ENCODE measurements at regions not wholly inside any gene's neighbourhood (a gene's known extent, or its start where the extent isn't known, plus 50 kb on each side); places are given as distances from the start of the nearest gene placed in this dataset.
"Not testable (repeated sequence)": the region's sequence is repeated elsewhere in the genome, so short reads cannot be mapped to it uniquely, and the experiment has no call there.

DNA sequence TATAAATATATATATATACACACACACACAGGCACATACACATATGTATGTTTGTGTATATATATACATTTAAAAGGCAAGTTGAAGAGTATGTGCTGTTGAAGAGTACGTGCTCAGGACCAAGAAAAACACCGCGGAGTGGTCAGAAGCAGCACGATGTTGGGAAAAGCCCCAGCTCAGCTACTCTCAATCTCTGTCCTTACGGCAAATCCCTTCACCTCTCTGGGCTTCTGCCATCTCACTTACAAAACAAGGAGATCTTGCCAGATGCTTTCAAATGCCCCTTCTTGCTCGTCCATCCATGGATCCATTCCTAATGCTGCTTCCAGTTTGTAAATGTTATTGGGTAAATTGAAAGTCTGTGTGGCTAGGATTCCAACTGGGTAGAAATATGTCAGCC, 333.9 kb downstream of the BCL11A start:
- no peak overlapping the region for H3K4me3 ChIP-seq (ENCODE audit: low read depth, low read length)
- TF ChIP-seq, protein P1, sequence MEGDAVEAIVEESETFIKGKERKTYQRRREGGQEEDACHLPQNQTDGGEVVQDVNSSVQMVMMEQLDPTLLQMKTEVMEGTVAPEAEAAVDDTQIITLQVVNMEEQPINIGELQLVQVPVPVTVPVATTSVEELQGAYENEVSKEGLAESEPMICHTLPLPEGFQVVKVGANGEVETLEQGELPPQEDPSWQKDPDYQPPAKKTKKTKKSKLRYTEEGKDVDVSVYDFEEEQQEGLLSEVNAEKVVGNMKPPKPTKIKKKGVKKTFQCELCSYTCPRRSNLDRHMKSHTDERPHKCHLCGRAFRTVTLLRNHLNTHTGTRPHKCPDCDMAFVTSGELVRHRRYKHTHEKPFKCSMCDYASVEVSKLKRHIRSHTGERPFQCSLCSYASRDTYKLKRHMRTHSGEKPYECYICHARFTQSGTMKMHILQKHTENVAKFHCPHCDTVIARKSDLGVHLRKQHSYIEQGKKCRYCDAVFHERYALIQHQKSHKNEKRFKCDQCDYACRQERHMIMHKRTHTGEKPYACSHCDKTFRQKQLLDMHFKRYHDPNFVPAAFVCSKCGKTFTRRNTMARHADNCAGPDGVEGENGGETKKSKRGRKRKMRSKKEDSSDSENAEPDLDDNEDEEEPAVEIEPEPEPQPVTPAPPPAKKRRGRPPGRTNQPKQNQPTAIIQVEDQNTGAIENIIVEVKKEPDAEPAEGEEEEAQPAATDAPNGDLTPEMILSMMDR (IDR thresholded peaks at IDR 0.05; ENCODE audit: low read depth, low read length) = no peak

DNA sequence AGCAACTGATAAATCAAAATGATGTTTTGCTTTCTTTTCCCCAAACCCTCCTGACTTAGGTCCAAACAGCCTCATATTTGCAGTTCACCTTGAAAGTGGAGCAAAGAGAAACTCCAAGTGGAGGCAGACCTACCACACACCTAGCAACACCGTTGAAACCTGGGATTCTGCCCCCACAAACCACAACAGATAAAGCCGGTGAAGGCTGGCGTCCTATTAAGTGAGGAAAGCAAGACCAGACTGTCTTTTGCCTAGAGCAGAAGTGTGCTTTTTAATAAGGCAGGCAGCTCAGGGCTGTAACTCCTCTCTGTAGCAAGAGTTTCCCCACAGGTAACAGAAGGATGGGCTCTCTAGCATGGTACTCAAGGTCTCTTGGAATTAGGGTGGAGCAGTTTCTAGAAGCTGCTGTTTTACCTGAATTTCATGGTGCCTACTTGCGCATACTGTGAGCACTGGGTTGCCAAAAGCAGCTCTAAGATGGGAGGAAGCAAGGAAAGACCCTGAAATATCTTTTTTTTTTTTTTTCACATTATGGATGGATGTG, 336.9 kb downstream of the BCL11A start:
- TF ChIP-seq, protein P1 (IDR thresholded peaks at IDR 0.05; ENCODE audit: low read depth, low read length) = no peak
- no peak overlapping the region for H3K4me3 ChIP-seq (ENCODE audit: low read depth, low read length)

DNA sequence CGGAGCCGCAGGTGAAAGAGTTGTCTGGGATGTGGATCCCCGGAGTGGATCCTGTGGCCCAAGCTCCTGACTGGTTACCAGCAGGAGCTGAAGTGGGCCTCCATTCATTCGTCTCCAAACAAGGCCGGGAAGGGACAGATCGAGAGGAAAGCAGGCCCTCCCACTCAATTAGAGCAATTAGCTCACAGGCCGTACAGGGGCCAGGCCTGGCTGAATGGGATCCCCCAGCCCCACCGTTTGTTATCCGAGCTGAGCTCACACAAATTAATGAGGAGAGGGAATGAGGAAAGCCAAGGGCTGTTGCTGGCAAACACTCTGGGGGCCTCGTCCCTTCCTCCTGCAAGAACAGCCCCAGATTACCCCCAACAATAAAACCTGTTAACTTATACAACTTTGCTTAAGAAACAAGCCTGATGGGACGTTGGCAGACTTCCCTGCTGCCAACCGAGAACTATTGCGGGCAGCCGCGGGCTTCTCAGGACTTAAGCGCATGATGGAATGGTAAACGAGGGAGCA, 338.0 kb downstream of the BCL11A start:
- TF ChIP-seq, protein P1 (IDR thresholded peaks at IDR 0.05; ENCODE audit: low read depth, low read length) = no peak
- no peak overlapping the region for H3K4me3 ChIP-seq (ENCODE audit: low read depth, low read length)

DNA sequence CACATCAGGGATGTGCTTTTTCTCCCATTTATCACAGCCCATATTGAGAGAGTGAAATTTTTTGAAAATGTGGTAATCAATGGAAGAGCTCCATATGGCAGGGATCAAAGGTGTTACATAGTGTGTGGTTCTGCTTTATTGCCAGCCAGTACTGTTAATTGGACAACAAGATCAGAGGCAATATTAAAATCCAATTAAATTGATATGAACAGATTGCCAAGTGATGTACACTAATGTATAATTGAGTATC, 338.9 kb downstream of the BCL11A start:
- TF ChIP-seq, protein P1 (IDR thresholded peaks at IDR 0.05; ENCODE audit: low read depth, low read length) = no peak
- no peak overlapping the region for H3K4me3 ChIP-seq (ENCODE audit: low read depth, low read length)

DNA sequence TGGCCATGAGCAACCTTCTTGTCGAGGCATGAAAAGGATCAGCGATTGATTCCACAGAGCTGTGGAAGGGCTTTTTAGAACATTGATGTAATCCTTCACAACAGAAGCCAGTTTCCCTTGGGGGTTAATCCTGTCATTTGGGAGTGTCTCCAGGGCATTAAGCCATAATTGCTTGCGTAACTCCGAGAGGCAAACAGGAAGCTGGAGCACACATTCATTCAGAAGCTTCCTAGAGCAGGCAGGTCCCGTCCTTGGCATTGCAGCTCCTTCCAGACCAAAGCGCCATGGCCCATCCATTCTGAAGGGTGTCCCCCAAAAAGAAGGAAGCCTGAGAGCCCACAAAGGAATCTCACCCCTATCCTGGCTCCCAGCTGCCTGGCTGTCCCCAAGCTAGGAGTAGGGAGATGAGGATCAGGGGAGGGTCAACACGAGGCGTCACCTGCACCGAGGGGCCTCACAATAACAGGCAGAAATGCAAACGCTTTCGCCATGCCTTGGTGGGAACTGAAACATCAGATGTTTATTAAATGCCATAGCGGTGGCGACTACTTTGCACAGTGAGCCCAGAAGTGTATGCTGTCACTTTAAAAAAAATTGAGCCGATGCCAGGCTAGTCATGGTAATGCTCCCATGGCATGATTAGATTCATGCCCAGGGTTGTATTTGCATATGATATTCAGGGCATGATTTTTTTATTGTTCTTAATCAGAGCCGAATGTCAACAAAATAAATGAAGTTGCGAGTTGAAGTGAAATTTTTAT, 339.4 kb downstream of the BCL11A start:
- TF ChIP-seq, protein P1 (IDR thresholded peaks at IDR 0.05; ENCODE audit: low read depth, low read length) = no peak
- no peak overlapping the region for H3K4me3 ChIP-seq (ENCODE audit: low read depth, low read length)

DNA sequence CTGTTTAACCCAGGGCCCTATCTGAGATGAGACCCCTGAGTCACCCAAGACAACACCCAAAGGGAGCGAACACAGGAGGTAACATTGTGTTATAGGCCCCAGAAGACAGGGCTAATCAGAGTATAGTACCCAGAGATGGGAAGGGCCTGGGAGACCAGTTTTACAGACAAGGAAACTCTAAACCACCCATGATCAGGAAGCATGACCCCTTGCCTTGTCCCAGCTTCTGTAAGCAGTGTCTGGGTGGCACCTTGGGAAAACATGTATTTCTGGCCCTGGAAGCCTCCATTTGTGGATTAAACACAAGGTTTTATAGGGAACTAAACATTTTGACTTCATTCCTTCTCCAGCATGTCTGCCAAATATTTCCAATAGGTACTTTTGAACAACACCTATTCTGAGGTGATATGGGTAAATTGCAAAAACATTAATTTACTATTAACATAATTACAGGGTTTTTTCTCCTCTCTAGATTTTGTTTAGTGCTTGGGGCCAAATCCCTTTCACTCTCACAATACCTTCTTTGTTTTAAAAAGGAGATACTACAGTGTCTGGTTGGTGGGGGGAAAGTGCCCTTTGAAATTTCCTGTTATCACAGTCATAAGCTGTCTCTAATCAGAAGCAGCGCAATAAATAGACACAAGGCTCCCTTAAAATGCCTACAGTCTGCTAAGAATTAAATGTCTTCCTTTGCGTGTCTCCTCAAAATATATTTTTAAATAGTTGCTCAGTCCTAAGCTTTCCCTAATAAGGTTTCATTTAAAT, 341.1 kb downstream of the BCL11A start:
- H3K4me3 ChIP-seq (ENCODE audit: low read depth, low read length) = no peak overlapping the region
- TF ChIP-seq, protein P1 (IDR thresholded peaks at IDR 0.05; ENCODE audit: low read depth, low read length) = no peak

DNA sequence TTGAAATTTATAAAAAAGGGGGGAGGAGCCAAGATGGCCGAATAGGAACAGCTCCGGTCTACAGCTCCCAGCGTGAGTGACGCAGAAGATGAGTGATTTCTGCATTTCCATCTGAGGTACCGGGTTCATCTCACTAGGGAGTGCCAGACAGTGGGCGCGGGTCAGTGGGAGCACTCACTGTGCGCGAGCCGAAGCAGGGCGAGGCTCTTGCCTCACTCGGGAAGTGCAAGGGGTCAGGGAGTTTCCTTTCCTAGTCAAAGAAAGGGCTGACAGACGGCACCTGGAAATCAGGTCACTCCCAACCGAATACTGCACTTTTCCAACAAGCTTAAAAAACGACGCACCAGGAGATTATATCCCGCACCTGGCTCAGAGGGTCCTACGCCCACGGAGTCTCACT, 364.4 kb downstream of the BCL11A start:
- not testable (repeated sequence) for H3K4me3 ChIP-seq (ENCODE audit: low read depth, low read length)

All from WI38 (cell line).